Stimulated activated CD8-positive, alpha-beta memory T cell treated with anti-CD3 and anti-CD28 coated beads, Interleukin-2, amount 100 ng/mL, for 48 hours (primary cell): ENCODE measurements at regions not wholly inside any gene's neighbourhood (a gene's known extent, or its start where the extent isn't known, plus 50 kb on each side); places are given as distances from the start of the nearest gene placed in this dataset.
"Not testable (repeated sequence)": the region's sequence is repeated elsewhere in the genome, so short reads cannot be mapped to it uniquely, and the experiment has no call there.

Experiments
- DNase-seq, 2 donors: peaks; one replicate each; pipeline ENCODE4 v3.0.0-alpha.2; 2020; ENCODE audit warnings: low read depth in 2 of 2

DNA sequence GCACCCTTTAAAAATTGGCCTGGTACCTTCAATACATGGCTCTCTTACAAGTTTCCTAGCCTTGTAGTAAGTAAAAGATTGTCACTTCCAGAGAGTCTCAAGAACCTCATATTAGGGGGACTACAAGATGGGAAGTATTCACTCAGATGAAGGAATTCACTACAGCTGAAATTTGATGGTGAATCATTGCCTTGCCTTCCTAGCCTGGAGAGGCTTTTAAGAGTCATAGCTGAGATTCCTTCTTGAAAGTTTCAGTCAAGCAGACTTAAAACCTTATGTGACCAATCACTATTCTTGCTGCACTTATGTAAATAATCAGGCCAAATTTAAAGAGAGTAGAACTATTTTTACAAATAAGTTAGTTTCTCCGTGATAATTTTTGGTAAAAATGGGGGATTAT is 451.6 kb downstream of the TRHDE start:
- DNase-seq = no peak

DNA sequence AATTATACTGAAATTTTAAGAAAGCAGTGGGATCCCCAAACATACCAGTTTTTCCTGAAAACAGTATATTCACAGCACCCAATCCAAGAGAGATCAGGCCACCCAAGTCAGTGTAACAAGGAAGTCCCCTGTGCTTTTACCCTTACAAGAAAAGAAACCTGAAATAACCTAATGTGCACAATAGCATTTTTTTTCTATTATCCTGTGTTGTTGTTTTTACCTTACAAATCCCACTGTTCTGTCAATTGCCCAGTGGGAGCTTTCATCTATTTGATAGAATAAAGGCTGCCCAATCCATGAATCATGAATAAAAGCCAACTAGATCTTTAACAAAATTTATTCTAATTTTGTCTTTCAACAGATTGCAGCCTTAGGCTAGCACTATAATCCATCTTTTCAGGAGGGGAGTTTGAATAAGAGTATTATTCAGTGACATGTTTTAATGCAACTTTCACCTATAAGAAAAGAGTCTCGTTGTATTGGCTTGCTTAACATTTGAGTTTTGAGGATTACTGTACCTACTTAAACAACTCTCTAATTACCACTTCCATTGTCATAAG is 457.4 kb downstream of the TRHDE start:
- DNase-seq = no peak

DNA sequence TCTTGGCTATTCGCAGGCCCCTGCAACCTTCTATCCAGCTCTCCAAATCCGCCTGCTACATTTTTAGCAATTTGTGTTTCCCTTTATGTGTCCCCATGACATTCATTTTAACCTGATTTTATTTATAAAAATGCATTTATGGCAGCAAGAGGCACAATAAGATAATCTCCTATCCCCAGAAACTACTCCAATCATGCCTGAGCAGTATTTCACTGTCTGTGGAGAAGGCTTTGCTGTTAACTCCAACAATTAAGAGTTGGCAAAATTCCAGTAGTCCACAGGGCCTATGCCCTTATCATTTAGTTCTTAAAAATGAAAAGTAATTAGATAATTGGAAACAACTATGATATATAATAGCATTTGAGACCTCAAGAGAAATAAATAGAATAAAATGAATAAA is 462.4 kb downstream of the TRHDE start:
- no peak for DNase-seq

DNA sequence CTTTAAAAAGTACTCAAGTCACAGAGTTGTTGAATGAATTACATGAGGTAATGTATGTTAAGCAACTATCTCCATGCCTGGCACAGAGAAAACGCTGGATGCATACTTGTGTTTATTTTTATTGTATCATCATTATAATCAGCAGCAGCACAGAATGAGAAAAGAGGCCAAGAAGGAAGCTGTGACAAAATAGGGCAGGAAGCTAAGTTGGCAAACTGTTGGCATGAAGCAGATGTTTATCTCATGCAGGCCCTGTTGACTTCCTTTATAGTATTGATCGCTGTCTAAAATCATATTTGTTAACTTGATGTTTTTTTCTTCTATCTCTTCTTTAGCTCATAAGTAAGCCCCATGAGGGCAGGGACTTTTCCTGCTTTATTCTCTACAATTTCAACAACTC is 466.6 kb downstream of the TRHDE start:
- no peak for DNase-seq

DNA sequence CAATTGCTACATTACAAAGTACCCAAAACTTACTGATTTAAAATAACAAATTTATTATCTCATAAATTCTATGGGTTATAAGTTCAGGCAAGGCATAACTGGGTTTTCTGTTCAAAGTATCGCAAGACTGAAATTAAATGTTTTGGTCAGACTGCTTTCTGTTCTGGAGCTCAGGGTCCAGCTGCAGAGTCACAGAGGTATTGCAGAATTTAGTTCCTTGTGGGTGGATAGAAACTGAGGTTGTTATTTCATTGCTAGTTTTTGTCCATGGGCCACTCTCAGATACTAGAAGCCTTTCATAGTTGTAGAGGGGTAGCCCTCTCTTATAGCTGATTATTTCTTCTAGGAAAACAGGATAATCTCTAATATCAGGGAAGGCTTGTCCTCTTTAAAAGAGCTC is 467.9 kb downstream of the TRHDE start:
- no peak for DNase-seq

DNA sequence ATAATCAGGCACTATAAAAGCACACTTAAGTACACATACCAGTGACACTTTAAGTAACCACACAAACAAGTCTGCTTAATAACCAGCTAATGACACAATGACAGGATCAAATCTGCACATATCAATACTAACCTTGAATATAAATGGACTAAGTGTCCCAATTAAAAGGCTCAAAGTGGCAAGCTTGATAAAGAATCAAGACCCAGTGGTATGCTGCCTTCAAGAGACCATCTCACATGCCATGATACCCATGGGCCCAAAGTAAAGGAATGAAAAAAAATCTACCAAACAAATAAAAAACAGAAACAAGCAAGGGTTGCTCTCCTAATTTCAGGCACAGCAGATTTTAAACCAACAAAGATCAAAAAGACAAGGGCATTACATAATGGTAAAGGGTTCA is 470.4 kb downstream of the TRHDE start:
- no peak for DNase-seq

DNA sequence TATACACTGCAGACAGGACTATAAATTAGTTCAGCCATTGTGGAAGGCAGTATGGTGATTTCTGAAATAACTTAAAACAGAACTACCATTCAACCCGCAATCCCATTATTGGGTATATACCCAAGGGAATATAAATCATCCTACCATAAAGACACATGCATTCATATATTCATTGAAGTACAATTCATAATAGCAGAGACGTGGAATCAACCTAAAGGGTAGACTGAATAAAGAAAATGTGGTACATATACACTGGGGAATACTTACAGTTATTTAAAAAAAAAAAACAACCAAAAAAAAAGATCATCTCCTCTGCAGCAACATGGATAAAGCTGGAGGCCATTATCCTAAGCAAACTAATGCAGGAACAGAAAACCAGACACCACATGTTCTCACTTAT is 473.9 kb downstream of the TRHDE start:
- no peak for DNase-seq

DNA sequence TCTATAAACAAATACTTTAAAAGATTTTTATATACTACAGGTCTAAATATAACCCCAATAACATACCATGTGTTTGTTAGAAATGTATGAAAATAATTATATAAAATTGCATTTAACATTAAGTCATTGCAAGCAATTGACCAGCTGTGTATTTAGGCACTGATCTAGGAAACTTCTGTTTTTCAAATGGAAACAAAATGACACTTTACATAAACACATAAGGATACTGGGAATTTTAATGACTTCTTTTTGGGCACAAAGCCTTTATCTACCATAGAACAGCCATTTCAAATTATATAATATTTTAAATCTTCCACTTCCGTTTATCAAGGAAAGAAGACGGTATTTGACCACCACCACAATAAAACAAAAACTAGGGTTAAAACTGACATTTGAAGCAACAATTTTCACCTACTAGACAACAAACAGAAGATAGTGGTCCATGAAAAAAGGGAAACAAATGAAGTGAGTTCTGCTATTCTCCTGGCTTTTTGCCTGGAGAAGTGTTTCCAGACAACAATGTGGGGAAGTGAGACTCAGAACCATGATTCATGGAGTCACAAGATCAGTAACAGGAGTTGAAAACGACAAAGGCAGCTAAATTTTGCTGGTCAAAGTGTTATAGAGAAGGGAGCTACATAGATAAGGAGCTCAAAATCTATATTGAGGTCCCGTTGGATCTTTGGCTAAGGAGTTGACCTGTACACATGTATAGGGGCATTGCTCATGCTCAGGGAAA is 475.1 kb downstream of the TRHDE start:
- DNase-seq = no peak

DNA sequence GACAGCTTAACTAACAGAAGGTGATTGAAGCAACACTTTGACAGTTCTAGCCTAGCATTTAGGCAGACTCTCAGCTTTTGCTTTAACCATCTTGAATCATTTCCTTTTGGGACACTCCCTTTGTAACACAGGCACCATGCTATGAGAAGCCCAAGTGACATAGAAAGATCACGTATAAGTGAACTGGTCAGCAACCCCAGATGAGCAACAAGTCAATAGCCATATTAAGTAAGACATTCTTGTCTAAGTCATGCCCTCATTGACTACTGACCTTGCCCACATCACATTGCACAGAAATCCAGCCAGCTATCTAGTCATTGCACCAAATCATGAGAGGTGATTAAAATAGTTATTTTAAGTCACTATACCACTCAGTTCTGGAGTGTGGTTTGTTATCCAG is 476.8 kb downstream of the TRHDE start:
- DNase-seq = no peak

DNA sequence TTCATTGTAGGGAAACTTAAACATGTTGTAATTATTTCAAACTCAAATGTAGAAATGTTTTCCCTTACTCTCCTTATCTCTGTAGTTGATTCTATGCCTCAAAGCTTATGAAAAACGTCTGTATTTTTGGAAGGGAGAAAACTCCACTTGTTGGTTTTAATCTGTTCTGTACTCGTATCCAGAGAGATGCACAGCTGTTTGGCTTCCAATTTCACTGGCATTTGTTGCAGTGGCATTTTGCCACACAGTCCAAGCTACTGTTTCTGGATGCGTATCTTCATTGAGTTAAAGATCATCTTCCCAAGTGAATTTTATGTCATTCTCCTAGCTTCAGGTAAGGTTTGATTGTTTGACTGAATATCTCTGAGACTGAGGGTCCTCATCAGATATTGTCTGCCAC is 481.4 kb downstream of the TRHDE start:
- DNase-seq = no peak

DNA sequence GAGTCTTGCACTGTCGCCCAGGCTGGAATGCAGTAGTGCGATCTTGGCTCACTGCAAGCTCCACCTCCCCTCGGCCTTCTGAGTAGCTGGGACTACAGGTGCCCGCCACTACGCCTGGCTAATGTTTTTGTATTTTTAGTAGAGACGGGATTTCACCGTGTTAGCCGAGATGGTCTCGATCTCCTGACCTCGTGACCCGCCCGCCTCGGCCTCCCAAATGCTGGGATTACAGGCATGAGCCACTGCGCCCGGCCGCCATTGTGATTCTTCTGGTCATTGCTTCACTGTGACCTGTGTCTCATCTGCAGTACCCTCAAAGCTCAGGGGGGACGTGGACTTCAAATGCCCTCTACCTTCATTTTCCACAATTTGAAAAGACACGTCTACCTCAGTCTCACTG is 481.9 kb downstream of the TRHDE start:
- not testable (repeated sequence) for DNase-seq

DNA sequence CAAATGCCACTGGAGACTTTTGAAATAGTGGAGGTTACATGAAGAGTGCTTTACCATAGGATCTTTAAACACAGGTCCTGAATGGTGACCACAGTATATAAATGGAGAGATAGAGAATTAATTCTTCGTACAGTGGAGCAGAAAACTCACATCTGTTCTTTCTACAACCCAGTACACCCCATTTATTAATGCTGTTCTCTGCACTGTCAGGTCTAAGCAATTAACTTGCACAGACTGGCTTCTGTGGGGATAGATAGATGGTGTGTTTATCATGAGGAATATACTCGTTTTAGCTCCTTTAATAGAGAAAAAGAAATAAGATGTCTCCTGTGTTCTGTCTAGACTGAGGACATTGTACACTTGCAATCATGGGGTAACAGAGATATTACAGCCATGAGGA is 494.3 kb downstream of the TRHDE start:
- DNase-seq = no peak

DNA sequence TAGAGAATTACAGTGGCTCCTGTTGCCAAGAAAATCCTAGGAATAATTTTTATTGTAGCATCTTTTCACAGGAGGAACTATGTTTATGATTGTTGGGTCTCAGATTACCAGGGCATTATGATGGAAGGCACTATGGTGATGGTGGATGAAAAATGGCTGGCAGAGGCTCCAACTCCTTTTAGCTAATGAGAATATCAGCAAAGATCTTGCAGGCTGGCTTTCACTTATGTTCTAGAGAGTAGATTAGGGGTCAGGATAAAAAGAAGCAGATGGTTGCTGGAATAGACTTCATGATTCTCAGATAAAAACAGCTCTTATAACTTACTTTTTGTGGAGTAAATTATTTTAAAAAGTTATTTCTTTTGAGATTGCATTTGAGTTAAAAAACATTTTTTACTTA is 501.9 kb downstream of the TRHDE start:
- DNase-seq = no peak

DNA sequence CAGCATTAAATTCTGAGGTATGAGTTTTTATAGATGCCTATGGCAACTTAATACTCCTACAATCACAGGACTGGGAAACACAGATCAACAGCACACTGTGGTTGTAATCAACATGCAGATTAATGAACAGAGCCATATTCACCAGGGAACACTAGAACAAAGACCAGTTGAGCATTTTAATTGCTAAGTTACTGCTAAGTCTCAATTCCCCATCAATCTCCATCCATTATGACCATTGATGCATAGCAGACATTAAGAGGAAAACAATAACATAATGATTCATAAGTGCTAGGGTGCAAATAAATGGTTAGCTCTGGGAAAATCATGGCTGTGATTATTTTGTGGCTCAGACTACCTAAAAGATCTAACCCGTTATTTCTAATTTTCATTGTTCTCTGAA is 505.6 kb downstream of the TRHDE start:
- no peak for DNase-seq

DNA sequence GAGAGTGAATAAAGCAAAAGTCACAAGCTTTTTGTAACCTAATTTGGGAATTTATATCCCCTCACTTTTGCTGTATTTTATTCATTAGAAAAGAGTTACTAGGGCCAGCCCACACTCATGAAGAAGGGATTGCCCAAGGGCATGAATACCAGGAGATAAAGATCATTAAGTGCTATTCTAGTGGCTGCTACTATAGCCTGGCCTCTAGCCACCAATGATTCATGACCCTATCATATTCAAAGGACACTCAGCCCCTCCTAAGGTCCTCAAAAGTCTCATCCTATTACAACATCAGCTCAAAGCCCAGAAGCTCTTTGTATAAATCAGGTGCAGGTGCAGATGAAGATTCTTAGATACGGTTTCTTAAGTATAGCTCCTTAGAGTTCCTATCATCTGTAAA is 518.1 kb downstream of the TRHDE start:
- no peak for DNase-seq

DNA sequence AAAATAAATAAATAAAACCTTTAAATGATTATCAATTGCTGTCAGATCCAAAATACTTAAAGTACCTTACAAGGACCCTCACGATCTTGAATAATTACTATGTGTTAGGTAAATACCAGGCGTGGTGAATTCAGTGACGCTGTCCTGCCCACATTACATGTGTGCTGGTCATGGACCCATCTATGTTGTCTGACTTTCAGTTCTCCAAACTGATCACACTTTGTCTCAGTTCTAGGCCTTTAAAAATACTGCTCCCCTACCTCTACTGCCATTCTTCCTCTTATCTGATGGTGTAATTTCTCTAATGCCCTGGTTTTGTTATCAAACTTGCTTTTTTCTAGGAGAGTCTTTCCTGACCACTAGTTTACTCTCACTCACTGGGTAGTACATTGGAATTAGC is 520.7 kb downstream of the TRHDE start:
- DNase-seq = no peak

DNA sequence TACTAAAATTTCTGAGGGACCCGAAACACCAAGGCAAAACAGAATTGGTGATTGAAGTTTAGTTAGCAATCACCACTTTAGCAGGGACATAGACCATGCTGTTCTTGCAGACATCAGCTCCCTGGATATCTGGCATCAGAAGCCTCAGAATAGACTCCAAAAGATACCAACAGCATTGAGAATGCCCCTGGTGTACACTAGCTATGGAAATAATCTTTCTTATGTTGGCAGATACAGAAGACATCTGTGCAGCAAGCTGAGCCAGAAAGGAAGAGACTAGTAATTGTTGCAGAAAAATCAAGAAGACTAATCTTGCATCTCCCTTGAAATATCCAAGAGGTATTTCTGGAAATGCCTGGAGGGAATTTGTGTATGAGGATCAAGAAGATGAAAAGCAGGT is 521.6 kb downstream of the TRHDE start:
- DNase-seq = no peak

DNA sequence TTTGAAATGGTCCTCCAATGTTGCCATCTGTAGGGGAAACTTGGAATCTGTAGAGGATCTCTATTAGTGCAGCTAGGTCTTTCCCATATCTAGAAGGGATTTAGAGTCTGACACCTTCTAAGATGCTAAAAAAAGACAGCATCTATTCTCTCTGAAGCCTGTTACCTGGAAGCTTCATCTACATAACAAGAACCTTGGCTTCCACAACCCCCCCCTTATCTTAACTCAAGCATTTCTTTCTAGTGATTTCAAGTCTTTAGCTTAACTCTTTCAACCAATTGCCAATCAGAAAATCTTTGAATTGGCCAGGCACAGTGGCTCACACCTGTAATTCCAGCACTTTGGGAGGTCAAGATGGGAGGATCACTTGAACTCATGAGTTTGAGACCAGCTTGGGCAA is 543.3 kb downstream of the TRHDE start:
- DNase-seq = no peak

DNA sequence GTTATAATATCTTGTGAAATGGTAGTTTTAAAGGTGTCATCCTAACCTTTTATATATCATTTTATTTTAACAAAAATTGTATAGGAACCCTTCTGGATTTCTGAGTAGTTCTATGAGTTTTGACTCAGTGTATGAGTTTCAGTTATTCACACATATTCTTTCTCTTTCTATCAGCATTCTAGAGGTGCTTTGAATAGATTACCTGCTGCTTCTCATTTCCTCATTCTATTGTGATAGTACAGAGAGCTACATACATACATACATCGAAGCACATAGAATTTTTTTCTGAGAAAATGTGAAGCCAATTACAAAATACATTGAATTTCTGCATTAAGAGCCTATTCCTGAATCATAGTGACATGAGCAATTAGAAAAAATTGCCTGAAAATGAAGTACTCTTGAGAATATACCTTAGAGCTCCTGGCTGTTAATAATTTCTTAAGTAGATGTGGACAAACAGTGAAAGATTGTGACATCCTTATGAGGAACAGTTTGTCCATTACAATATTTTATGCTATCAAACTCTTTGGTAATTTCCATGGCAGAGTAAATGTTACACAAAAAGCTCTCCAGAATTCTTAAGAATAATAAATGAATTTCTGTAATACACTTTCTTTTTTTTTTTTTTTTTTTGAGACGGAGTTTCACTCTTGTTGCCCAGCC is 556.6 kb downstream of the TRHDE start:
- no peak for DNase-seq

DNA sequence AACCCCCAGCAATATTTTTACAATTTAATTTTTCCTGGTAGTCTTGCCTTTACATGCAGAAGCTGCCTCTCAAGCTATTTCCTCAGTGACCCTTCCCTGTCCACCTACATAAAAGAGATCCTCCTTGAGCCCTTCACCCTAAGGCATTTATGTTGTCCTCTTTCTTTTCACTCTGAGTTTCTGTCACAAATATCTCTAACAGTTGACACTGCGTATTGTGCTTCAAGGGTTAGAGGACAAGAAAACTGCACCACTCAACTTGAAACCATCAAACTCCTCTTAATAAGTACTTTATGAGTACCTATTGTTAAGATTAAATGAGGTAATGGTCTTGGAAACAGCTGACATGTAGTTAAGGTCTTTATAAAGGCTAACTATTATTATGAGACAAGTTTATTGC is 557.7 kb downstream of the TRHDE start:
- DNase-seq = no peak

DNA sequence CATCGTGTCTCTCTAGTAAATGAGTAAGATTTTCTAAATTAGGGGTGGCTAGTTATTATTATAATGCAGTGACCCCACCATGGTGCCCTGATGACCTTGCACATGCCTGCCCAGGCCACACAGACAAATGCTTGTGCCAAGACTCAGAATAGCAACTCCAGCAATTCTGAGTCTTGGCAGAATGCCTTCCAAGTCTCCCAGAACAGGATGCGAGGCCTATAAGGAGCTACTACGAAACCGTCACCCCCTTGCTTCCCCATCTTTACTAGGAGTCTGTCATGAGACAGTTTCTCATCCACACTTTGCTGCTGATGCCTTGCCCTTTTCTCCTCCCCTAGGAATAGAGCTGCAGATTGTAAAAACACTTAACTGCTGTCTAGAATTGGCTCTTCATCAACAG is 559.9 kb downstream of the TRHDE start:
- no peak for DNase-seq

DNA sequence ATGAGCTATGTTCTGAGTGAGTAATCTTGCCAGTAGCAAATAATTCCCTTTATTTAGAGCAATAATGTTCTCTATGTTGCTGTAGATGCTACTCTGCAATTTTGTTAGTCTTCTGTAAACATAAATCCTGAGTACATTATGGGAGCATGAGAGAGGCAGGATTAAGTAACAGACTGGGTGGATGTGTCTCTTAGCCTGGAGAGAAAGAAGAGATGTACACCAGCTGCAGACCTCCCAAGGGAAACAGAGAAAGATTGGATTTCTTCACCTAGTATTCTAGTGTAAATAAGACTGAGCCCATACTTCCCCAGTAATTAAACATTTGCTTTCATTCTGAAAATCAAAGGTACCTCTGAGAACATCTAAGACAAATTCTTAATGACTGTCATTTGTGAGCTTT is 564.0 kb downstream of the TRHDE start:
- DNase-seq = no peak

DNA sequence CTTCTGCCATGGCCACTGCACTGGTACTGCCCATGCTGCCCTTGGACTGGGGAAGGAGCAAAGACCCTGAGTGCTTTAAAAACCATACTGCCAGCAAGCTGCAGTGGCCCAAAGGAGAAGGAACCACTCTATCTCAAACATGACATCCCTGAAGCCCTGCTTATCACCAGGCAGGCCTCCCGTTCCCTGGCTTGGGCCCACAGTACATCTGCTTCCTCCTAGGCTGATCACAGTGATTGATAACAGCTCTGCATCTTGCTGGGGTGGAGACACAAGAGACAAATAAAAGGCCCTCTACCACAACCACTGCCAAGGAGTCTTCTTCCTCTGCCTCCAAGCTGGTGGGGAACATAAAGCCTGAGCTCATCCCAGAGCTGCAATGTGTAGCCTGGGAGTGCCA is 567.5 kb downstream of the TRHDE start:
- no peak for DNase-seq

DNA sequence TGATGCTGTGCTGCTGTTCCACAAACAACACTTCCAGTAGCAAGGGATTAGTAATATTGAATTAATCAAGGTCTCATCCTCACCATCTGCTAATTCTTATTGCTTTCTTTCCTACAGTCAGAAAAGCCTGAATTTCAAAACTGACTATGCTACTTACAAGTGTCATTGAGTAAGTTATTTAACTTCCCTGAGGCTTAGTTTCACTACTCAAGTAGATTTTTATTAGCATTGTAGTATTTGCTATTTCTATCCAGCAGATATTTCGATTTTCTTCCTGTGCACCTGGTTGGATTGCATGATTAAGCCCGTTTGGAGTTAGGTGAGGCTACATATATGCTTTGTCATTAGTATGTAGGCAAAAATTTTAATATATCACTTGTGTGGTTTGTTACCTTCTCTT is 591.5 kb downstream of the TRHDE start:
- DNase-seq = no peak
